ENCODE measurements at regions not wholly inside any gene's neighbourhood (a gene's known extent, or its start where the extent isn't known, plus 50 kb on each side); places are given as distances from the start of the nearest gene placed in this dataset.

DNA sequence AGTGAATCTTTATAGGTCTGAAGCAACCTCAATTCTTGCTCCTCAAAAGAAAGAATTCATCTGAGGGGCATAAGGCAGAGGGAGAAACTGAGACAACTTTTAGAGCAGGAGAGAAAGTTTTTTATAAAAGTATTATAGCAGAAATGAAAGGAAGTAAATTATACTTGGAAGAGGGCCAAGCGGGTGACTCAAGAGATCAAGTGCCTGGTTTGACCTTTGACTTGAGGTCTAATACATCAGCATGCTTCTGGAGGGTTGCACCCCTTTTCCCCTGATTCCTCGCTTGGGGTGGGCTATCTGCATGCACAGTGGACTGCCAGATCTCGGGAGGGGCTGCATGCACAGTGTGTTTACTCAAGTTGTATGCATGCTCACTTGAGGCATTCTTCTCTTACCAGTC lies 268.5 kb upstream of the LRATD1 start:
- H3K9me3 Mint-ChIP-seq: peaks cover 42% of the 10 kb centered on the region
- no peak for DNase-seq (ENCODE audit: low spot score)
- H3K27ac Mint-ChIP-seq: no peak overlapping the region
- H3K36me3 Mint-ChIP-seq: peaks cover 26% of the 10 kb centered on the region
- POLR2A ChIA-PET: no interaction called here
- TF ChIP-seq ELF4 (CRISPR knock-in tag; IDR thresholded peaks at IDR 0.05; ENCODE audit: low read depth) (no peak), ZNF263 (CRISPR knock-in tag; IDR thresholded peaks at IDR 0.05; ENCODE audit: low read depth) (no peak), E2F4 (CRISPR knock-in tag; IDR thresholded peaks at IDR 0.05; ENCODE audit: borderline replicate concordance, low read depth) (no peak), ZBTB21 (CRISPR knock-in tag; IDR thresholded peaks at IDR 0.05; ENCODE audit: borderline replicate concordance) (no peak), ZNF138 (CRISPR knock-in tag; conservative IDR thresholded peaks at IDR 0.05) (no peak), SOX15 (CRISPR knock-in tag; IDR thresholded peaks at IDR 0.05) (no peak), SP1 (CRISPR knock-in tag; conservative IDR thresholded peaks at IDR 0.05) (no peak), AFF4 (CRISPR knock-in tag; IDR thresholded peaks at IDR 0.05; ENCODE audit: borderline replicate concordance) (no peak)
- TF ChIP-seq, protein P1, sequence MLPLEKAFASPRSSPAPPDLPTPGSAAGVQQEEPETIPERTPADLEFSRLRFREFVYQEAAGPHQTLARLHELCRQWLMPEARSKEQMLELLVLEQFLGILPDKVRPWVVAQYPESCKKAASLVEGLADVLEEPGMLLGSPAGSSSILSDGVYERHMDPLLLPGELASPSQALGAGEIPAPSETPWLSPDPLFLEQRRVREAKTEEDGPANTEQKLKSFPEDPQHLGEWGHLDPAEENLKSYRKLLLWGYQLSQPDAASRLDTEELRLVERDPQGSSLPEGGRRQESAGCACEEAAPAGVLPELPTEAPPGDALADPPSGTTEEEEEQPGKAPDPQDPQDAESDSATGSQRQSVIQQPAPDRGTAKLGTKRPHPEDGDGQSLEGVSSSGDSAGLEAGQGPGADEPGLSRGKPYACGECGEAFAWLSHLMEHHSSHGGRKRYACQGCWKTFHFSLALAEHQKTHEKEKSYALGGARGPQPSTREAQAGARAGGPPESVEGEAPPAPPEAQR (CRISPR knock-in tag; IDR thresholded peaks at IDR 0.05): no peak
- TF ChIP-seq, protein P2, sequence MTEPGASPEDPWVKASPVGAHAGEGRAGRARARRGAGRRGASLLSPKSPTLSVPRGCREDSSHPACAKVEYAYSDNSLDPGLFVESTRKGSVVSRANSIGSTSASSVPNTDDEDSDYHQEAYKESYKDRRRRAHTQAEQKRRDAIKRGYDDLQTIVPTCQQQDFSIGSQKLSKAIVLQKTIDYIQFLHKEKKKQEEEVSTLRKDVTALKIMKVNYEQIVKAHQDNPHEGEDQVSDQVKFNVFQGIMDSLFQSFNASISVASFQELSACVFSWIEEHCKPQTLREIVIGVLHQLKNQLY (CRISPR knock-in tag; IDR thresholded peaks at IDR 0.05): no peak
- TF ChIP-seq, protein P3, sequence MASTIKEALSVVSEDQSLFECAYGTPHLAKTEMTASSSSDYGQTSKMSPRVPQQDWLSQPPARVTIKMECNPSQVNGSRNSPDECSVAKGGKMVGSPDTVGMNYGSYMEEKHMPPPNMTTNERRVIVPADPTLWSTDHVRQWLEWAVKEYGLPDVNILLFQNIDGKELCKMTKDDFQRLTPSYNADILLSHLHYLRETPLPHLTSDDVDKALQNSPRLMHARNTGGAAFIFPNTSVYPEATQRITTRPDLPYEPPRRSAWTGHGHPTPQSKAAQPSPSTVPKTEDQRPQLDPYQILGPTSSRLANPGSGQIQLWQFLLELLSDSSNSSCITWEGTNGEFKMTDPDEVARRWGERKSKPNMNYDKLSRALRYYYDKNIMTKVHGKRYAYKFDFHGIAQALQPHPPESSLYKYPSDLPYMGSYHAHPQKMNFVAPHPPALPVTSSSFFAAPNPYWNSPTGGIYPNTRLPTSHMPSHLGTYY (CRISPR knock-in tag; IDR thresholded peaks at IDR 0.05): no peak
- H3K4me3 Mint-ChIP-seq: no peak overlapping the region
- H3K4me1 Mint-ChIP-seq: no peaks in the 10 kb centered on the region
- CTCF ChIA-PET: no interaction called here
- ATAC-seq: no peak
- H3K27me3 Mint-ChIP-seq (ENCODE audit: low read depth): no peaks in the 10 kb centered on the region

DNA sequence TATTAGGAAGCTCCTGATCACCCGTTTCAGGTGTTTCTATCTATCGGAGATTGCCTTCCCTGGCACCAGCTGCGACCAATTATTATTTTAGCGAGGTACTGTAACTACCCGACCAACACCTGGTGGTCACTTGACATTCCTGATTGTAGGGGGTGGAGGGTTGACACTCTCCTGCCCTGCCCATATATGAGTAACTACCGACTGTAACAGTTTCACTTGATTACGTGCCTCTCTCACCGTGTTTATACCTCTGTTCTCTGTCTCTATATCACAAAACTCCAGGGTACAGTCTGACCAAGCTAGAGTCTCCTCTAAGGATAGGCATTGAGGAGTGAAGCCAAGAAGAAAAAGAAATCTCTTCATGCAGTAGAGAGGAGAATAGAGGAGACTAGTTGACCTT lies 268.0 kb upstream of the LRATD1 start:
- Mint-ChIP-seq H3K27ac (no peak overlapping the region), H3K4me1 (no peaks in the 10 kb centered on the region), H3K27me3 (ENCODE audit: low read depth) (no peaks in the 10 kb centered on the region), H3K4me3 (no peak overlapping the region), H3K36me3 (peaks cover 23% of the 10 kb centered on the region), H3K9me3 (peaks cover 43% of the 10 kb centered on the region)
- ChIA-PET CTCF (no interaction called here), POLR2A (no interaction called here)
- ATAC-seq (no peak), DNase-seq (ENCODE audit: low spot score) (no peak)
- no peak for TF ChIP-seq SMAD4 (CRISPR knock-in tag; IDR thresholded peaks at IDR 0.05)
- TF ChIP-seq FOXJ3 (CRISPR knock-in tag; IDR thresholded peaks at IDR 0.05; ENCODE audit: borderline replicate concordance): no peak
- no peak for TF ChIP-seq CREB1 (CRISPR knock-in tag; IDR thresholded peaks at IDR 0.05)
- TF ChIP-seq MAX (CRISPR knock-in tag; IDR thresholded peaks at IDR 0.05): no peak
- no peak for TF ChIP-seq RELA (CRISPR knock-in tag; IDR thresholded peaks at IDR 0.05; ENCODE audit: borderline replicate concordance)
- TF ChIP-seq HMGA2 (CRISPR knock-in tag; IDR thresholded peaks at IDR 0.05): no peak
- TF ChIP-seq ATF3 (CRISPR knock-in tag; conservative IDR thresholded peaks at IDR 0.05): no peak
- no peak for TF ChIP-seq AFF4 (CRISPR knock-in tag; IDR thresholded peaks at IDR 0.05; ENCODE audit: borderline replicate concordance)
- TF ChIP-seq, protein P4, sequence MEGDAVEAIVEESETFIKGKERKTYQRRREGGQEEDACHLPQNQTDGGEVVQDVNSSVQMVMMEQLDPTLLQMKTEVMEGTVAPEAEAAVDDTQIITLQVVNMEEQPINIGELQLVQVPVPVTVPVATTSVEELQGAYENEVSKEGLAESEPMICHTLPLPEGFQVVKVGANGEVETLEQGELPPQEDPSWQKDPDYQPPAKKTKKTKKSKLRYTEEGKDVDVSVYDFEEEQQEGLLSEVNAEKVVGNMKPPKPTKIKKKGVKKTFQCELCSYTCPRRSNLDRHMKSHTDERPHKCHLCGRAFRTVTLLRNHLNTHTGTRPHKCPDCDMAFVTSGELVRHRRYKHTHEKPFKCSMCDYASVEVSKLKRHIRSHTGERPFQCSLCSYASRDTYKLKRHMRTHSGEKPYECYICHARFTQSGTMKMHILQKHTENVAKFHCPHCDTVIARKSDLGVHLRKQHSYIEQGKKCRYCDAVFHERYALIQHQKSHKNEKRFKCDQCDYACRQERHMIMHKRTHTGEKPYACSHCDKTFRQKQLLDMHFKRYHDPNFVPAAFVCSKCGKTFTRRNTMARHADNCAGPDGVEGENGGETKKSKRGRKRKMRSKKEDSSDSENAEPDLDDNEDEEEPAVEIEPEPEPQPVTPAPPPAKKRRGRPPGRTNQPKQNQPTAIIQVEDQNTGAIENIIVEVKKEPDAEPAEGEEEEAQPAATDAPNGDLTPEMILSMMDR (IDR thresholded peaks at IDR 0.05): no peak
- no peak for TF ChIP-seq JAZF1 (CRISPR knock-in tag; IDR thresholded peaks at IDR 0.05)
- TF ChIP-seq NR1H2 (CRISPR knock-in tag; IDR thresholded peaks at IDR 0.05): no peak

Data from WTC11 (cell line).